NCI-H748 (cell line): ENCODE measurements at regions not wholly inside any gene's neighbourhood (a gene's known extent, or its start where the extent isn't known, plus 50 kb on each side); places are given as distances from the start of the nearest gene placed in this dataset.
"Not testable (repeated sequence)": the region's sequence is repeated elsewhere in the genome, so short reads cannot be mapped to it uniquely, and the experiment has no call there.

Experiments
- DNase-seq: peaks from one replicate; lab custom pipeline; 2025; ENCODE audit not compliant: unreplicated experiment; lab: John Stamatoyannopoulos, UW

- DNase-seq = no peak
Observed at GRCh38 chr20:1757606-1758512, 100.3 kb upstream of the SIRPG start.

DNA sequence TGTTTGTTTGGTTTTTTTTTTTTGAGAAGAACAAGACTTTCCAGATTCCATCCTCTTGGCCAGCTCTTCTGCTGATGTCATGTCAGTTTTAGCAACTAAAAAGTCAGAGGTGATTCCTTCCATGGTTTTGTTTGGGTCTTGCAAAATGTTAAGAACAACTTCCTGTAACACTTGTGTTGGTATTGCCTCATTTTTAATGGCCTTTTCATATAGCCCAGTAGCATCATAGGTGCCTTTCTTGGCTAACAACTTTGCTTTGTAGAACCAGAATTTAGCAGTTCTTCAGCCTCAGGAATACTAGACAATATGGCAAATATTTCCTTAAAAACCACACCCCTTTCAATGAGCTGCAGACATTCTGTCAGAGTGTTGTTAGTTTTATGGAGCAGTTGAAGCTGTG, 99.5 kb upstream of the SIRPG start:
- no peak for DNase-seq

- no peak for DNase-seq
Observed at GRCh38 chr20:1754749-1755148, 97.2 kb upstream of the SIRPG start.

GRCh38 chr20:1754306-1754705, 96.7 kb upstream of the SIRPG start:
- no peak for DNase-seq

GRCh38 chr20:1752045-1752444, 94.5 kb upstream of the SIRPG start:
- DNase-seq = no peak

DNA sequence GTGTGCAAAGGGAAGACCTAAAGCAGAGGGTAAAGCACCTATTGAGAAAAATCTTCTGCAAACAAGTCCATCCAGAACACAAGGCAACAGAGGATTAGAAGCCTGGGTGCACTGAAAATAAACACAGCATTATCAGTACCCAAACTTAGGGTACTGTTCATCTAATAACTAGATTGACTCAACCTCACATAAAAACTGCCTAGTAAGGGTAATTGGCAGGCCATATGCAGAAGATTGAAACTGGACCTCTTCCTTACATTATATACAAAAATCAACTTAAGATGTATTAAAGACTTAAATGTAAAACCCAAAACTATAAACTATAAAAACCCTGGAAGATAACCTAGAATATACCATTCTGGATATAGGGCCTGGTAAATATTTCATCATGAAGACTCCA, 91.2 kb upstream of the SIRPG start:
- no peak for DNase-seq

DNA sequence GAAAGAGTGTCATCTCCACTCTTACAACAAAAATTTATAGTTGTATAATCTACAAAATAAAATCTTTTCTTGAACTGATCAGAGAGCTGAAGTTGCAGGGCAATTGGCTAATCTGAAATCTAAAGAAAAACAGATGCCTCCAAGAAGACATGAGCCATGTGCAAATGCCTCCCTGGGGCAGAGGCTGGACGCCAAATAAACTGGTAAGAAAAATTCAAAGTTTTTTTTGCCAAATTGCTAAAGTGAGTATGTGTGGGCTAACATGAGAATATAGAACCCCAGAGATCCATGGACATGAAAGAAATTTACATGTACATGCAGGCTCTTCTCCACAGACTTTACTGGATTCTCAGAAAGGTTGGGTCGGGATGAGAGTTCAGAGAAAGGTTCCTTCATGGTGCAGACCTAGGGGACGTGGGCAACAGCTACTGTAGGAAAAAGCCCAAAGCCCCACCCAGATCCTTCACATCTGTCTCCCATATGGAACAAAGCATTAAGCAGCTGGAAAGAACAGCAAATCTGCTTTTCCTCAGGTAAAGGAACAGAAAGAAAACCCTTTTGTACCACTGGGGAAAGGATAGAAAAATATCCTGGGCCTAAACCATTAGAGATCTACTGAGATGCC, 90.5 kb upstream of the SIRPG start:
- no peak for DNase-seq

DNA sequence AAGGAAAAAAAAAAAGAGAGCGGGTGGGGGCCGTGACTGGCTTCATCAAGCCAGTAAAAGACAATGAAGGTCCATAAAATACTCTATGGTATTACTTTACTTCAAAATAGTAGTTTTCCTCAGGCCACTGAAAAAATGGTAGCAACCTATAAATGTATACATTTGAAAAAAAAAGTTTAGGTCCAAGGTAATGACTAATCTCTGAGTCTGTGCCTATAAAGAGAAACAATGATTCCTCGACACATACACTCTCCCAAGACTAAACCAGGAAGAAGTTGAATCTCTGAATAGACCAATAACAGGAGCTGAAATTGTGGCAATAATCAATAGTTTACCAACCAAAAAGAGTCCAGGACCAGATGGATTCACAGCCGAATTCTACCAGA, 84.5 kb upstream of the SIRPG start:
- not testable (repeated sequence) for DNase-seq

DNA sequence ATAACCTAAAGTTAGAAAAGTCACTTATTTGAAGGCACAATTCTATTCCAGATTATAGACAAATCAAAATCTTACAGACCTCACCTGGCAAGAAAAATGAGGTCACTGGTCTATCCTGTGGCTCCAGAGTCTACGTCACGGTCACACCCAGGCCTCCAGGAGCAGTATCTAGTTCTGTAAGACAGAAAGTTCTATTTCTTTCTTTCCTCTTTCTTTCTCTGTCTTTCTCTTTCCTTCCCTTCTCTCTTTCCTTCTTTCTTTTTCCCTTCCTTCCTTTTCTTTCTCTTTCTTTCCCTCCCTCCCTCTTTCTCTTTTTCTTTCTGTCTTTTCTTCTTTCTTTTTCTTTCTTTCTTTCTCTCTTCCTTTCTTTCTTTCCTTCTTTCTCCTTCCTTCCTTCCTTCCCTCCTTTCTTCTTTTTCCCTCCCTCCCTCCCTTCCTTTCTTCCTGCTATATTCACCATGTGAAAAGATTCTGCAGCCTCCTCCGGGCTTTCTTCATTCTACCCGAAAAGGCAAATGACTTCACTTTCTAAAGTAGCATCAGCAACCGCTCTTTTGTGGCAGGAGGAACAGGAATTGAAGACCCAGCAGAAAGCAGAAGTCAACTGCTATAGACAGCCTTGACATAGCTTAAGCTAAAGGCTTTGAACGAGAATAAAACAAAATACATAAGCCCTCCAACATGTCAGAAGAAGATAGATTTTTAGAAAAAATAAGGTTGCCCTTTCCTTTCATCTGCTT, 83.9 kb upstream of the SIRPG start:
- no peak for DNase-seq

- no peak for DNase-seq
Observed at GRCh38 chr20:1737134-1737533, 79.6 kb upstream of the SIRPG start.

- no peak for DNase-seq
Observed at GRCh38 chr20:1735417-1736089, 78.0 kb upstream of the SIRPG start.

- DNase-seq = peak; percentile 42
Observed at GRCh38 chr20:1734269-1734858, 76.8 kb upstream of the SIRPG start.

DNA sequence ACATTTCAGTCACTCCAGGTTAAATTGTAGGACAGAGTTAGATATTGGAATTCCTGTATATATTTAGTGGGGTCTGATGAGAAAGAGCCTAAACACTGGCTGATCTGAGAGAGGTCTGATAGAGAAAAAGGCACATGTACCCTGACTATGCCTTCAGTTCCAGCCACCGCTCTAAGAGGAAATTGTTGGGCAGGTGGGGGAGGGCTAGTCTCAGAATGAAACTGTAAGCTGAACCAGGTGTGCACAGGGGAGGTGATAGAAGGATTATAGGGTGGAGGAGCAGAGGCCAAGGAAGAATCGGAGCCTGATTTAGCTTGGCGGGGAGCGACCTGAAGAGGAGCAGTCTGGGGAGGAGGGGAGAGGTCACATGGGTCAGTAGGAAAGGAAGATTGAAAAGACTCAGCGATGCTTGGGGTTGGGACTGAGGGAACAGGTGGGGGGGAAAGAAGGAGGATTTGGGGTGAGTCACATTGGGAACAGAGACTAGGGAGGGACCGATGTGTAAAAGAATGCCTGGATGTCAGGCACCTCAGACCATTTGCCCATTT, 74.3 kb upstream of the SIRPG start:
- not testable (repeated sequence) for DNase-seq

- not testable (repeated sequence) for DNase-seq
Observed at GRCh38 chr20:1730981-1731711, 73.6 kb upstream of the SIRPG start.

GRCh38 chr20:1727303-1727702, 69.7 kb upstream of the SIRPG start:
- DNase-seq = not testable (repeated sequence)

DNA sequence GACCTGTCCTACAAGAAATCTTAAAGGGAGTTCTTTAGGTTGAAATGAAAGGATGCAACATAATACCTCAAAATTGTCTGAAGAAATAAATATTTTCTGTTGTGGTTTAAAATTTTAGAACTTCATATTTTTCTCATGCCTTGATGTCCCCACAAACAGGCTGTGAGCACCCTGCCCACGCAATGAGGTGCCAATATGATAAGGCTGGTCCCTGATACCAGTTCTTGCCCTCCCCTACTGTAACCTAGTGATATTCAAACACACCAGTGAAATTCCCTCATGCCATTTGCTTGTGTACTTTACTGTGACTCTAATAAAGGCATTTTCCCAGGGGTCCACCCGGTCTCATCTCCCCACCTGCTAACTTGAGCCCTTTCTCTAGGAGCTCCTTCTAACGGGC, 67.3 kb upstream of the SIRPG start:
- DNase-seq = no peak

GRCh38 chr20:1722513-1723050, 65.0 kb upstream of the SIRPG start:
- DNase-seq = no peak

DNA sequence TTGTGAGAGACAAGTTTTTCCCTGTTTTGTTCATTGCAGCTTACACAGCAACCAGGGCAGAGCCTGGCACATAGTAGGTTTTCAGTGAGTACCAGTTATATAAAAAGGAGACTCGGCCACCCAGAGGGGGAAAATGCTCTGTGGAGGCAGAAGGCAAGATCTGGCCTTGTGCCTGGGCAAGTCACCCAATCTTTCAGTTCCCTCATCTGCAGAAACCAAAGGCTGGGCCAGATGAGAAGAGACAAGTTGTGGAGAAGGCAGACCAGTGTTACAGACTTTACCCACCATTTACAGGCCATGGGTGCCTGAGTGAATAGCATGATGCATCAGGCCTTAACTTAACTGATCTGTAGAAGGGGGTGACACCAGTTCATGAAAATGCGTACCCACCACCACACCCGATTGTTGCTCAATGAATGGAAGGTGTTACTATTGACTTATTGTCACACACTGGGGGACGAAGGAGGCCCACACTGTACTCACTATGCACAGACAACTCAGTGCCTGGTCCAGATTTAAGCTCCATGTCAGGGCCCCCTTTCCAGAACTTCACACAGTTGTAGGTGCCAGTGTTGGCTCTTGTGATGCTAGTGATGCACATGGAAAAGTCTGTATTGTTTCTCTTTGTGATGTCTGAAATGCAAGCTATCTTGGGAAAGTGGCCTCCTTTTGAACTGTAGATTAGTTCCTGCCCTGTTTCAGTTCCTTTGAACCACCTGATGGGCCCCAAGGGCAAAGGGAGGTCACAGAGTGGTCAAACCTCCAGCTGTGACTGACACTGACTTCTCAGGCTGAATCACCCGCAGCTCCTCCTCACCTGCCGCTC, 64.3 kb upstream of the SIRPG start:
- DNase-seq = no peak
